ENCODE measurements at regions not wholly inside any gene's neighbourhood (a gene's known extent, or its start where the extent isn't known, plus 50 kb on each side); places are given as distances from the start of the nearest gene placed in this dataset.

DNA sequence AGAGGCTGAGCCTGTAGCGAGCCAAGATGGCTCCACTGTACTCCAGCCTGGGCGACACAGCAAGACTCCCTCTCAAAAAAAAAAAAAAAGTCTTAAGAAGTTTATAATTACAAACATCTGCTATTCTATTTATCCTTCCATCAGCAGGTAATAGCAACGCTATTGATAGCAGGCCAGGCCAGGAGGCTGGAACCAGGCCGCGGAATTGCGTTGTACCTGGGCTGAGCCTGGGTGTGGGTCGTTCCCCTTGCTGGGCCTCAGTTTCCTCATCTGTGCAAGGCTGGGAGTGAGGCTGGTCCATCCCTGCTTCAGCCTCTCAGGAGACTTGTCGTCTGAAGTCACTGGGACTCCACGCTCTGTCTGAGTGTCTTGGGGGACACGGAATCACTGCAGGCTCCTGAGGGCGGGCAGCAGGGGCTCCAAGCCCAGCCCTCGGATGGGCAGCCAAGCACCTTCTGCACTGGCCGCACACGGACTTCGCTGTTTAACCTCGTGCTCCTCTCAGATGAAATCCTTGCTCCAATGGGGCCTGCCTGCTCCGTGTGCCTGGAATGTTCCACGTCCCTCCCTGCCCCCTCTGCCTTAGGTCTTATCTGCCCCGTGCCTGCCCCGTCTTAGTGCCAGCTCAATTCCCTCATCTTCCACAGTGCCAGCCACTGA is 103.9 kb upstream of the C1orf174 start:
- Histone ChIP-seq H3K4me3 (ENCODE audit: low read depth, low read length) (no peak overlapping the region), H3K79me2 (no peaks in the 10 kb centered on the region), H3K27me3 (ENCODE audit: control insufficient read depth, insufficient read depth, low read length) (no peaks in the 10 kb centered on the region), H3K9me3 (ENCODE audit: control insufficient read depth, low read length) (no peaks in the 10 kb centered on the region), H3K4me1 (no peaks in the 10 kb centered on the region), H3K9ac (no peak overlapping the region), H3K27ac (no peak overlapping the region), H3K36me3 (ENCODE audit: control insufficient read depth, insufficient read depth, low read length) (no peaks in the 10 kb centered on the region), H3K4me2 (ENCODE audit: low read length) (no peak overlapping the region), H2AFZ (no peak overlapping the region)
- TF ChIP-seq, protein P1, sequence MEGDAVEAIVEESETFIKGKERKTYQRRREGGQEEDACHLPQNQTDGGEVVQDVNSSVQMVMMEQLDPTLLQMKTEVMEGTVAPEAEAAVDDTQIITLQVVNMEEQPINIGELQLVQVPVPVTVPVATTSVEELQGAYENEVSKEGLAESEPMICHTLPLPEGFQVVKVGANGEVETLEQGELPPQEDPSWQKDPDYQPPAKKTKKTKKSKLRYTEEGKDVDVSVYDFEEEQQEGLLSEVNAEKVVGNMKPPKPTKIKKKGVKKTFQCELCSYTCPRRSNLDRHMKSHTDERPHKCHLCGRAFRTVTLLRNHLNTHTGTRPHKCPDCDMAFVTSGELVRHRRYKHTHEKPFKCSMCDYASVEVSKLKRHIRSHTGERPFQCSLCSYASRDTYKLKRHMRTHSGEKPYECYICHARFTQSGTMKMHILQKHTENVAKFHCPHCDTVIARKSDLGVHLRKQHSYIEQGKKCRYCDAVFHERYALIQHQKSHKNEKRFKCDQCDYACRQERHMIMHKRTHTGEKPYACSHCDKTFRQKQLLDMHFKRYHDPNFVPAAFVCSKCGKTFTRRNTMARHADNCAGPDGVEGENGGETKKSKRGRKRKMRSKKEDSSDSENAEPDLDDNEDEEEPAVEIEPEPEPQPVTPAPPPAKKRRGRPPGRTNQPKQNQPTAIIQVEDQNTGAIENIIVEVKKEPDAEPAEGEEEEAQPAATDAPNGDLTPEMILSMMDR (IDR thresholded peaks at IDR 0.05), result no peak

DNA sequence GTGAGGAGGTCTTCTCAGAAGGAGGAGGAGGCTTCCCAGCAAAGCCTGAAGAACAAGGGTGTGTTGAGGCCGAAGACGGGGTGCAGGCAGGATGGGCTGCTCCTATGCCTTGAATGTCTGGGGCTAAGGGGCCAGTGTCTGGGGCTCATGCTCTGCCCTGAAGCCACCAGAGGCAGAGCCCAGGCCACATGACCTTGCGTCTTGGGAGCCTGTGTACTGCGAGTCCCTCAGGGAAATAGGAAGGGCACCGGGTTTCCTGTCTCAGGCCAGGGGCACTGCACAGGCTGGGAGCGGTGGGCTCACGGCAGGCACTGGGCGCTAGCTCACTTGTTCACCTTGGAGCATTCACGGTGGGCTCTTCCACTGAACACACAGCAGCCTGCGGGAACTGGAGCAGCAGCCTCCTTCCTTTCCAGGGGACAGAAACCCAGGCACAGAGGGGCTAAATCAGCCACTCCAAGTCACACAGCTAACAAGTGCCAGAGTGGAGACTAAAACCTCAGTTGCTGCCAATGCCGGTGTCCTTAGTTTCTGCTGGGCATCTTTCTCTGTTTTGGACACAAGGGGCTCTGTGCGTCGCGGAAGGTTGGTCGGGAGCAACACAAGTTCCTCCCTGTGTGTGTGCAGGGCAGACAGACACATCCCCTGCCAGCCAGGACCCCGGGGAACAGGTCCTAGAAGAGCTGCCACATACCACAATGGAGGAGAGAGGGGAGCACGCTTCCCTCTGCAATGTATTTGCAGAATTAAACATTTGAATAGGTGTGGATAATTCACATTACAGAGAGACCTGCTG is 104.8 kb upstream of the C1orf174 start:
- H3K4me3 ChIP-seq (ENCODE audit: low read depth, low read length), result no peak overlapping the region
- H3K36me3 ChIP-seq (ENCODE audit: control insufficient read depth, insufficient read depth, low read length), result no peaks in the 10 kb centered on the region
- no peaks in the 10 kb centered on the region for H3K27me3 ChIP-seq (ENCODE audit: control insufficient read depth, insufficient read depth, low read length)
- H3K9ac ChIP-seq, result no peak overlapping the region
- H3K79me2 ChIP-seq, result no peaks in the 10 kb centered on the region
- TF ChIP-seq, protein P1 (IDR thresholded peaks at IDR 0.05), result no peak
- no peak overlapping the region for H3K27ac ChIP-seq
- no peaks in the 10 kb centered on the region for H3K9me3 ChIP-seq (ENCODE audit: control insufficient read depth, low read length)
- H3K4me1 ChIP-seq, result no peaks in the 10 kb centered on the region
- H3K4me2 ChIP-seq (ENCODE audit: low read length), result no peak overlapping the region
- H2AFZ ChIP-seq, result no peak overlapping the region

- no peak overlapping the region for H3K9ac ChIP-seq
- no peak overlapping the region for H3K4me2 ChIP-seq (ENCODE audit: low read length)
- TF ChIP-seq, protein P1 (IDR thresholded peaks at IDR 0.05), result no peak
- H3K9me3 ChIP-seq (ENCODE audit: control insufficient read depth, low read length), result no peaks in the 10 kb centered on the region
- no peaks in the 10 kb centered on the region for H3K27me3 ChIP-seq (ENCODE audit: control insufficient read depth, insufficient read depth, low read length)
- no peak overlapping the region for H2AFZ ChIP-seq
- no peaks in the 10 kb centered on the region for H3K36me3 ChIP-seq (ENCODE audit: control insufficient read depth, insufficient read depth, low read length)
- H3K79me2 ChIP-seq, result no peaks in the 10 kb centered on the region
- H3K4me1 ChIP-seq, result no peaks in the 10 kb centered on the region
- H3K4me3 ChIP-seq (ENCODE audit: low read depth, low read length), result no peak overlapping the region
- no peak overlapping the region for H3K27ac ChIP-seq
These were observed 105.4 kb upstream of the C1orf174 start for GRCh38 chr1:4005431-4005830.

- Histone ChIP-seq H3K27me3 (ENCODE audit: control insufficient read depth, insufficient read depth, low read length) (no peaks in the 10 kb centered on the region), H3K79me2 (no peaks in the 10 kb centered on the region), H2AFZ (no peak overlapping the region), H3K9ac (no peak overlapping the region), H3K4me2 (ENCODE audit: low read length) (no peak overlapping the region), H3K36me3 (ENCODE audit: control insufficient read depth, insufficient read depth, low read length) (no peaks in the 10 kb centered on the region), H3K4me1 (no peaks in the 10 kb centered on the region), H3K9me3 (ENCODE audit: control insufficient read depth, low read length) (no peaks in the 10 kb centered on the region), H3K27ac (no peak overlapping the region), H3K4me3 (ENCODE audit: low read depth, low read length) (no peak overlapping the region)
- TF ChIP-seq, protein P1 (IDR thresholded peaks at IDR 0.05), result no peak
These were observed 106.8 kb upstream of the C1orf174 start for GRCh38 chr1:4006676-4007374.

All from parathyroid adenoma (tissue), 2 donors.